ENCODE measurements at regions not wholly inside any gene's neighbourhood (a gene's known extent, or its start where the extent isn't known, plus 50 kb on each side); places are given as distances from the start of the nearest gene placed in this dataset.

DNA sequence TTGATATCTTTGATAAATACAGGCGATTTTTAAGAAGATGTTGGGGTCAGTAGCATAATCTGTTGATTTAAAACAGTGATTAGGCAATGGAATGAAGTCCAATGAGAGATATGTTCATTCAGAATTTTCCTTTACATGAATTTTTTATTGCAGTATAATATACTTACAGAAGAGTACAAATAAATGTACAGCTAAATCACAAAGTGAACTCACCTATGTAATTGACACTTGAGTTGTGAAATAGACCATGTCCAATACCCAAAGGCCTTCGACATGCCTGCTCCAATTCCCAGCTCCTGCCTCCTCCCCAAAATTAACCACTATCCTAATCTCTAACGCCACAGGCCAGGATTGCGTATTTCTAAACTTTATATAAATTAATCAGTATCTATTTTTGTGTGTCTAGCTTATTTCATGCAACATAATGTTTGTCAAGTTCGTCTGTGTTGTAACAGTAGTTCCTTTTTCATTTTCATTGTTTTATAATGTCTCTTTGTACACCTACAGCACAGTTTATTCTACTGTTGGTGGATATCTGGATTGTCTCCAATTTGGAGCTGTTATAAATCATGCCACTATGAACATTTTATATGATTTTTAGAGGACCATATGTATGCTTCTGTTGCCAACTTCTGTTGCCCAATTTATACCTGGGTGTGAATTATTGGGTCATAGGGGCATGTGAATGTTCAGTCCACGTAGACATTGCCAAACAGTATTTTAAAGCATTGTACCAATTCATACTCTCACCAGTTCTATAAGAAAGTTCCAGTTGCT, 208.3 kb downstream of the TLE1 start:
- no peak for DNase-seq

- no peak for DNase-seq
Measured at GRCh38 chr9:81479573-81479972, 209.8 kb downstream of the TLE1 start.

- DNase-seq = no peak
Measured at GRCh38 chr9:81477669-81478068, 211.7 kb downstream of the TLE1 start.

GRCh38 chr9:81476813-81477490, 212.4 kb downstream of the TLE1 start:
- no peak for DNase-seq

DNA sequence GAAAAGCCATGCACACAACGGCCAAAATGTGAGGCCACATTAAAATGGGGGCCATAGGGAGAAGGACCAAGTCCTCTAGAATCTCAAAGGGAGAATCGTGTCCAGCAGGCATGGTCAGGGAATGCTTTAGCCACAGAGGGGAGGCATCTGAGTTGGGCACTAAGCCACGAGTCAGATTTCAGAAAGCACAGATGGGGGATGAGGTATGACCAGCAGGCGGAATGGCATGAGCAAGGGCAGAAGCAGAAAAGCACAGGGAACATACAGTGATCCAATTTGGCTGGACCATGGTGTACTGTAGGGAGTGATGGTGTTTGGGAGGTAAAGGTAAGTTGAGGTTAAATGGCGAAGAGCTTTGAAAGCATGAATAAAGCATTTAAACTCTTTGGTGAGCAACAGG, 214.6 kb downstream of the TLE1 start:
- DNase-seq = no peak

- DNase-seq = no peak
Measured at GRCh38 chr9:81474125-81474524, 215.2 kb downstream of the TLE1 start.

GRCh38 chr9:81473708-81474107, 215.6 kb downstream of the TLE1 start:
- DNase-seq = no peak

DNA sequence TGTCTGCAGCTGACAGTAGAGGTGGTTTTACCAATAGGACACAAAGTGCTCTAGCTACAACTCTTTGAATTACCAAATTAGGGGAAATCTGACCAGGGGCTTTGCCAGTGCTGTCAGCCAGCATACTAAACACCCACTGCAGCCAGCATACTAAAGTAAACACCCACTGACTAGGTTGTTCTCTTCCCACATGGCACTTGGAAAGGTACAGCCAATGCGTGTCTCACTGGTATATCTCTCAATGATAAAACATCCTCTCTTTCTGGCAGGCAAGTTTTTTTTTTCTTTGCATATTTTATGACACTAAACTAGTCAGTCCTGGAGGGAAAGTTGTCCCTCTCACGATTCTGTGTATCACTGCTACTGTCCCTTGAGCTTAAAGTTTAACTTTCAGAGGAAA, 216.1 kb downstream of the TLE1 start:
- no peak for DNase-seq

GRCh38 chr9:81472701-81473100, 216.6 kb downstream of the TLE1 start:
- no peak for DNase-seq

DNA sequence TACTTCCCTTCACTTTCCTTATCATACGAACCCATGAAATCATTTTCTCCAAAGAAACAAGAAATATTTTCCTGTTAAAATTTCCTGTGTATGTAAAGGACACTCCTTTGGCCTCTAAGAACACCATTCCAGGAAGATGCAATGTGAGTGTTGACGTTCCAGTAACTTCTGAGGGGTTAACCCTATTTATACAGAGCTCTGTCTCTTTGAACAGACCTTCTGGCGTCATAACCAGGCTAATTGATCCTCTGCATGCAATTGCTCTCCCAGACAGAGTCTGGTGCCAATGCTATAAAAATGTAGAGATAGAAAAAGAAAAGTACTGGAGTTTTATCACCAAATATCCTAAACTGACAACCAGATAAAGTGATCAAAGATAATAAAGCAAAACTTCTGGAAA, 218.5 kb downstream of the TLE1 start:
- DNase-seq = no peak

DNA sequence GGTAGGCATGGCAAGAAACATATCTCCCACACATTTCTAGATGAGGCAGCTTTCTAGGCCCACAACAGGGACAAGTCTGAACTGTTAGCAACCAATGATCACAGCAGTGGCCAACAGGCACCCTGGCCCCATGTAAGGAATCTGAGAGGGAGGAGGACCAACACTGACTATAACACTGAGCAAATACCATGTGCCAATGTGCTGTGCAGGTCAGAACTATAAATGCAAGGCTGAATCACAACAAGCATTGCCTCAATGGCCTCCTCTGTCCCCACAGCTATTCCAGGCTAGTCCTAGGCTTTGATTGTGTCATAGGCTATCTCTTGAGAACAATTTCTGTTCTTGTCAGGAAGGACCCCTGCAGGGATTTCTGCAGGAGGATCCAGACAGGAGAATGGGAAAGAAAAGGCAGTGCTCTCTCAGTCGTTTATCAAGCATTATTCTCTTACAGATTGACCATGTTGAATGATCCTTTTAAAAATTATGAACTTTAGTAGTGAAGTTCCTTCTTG, 221.2 kb downstream of the TLE1 start:
- no peak for DNase-seq

GRCh38 chr9:81466981-81467380, 222.4 kb downstream of the TLE1 start:
- no peak for DNase-seq

GRCh38 chr9:81465468-81466011, 223.8 kb downstream of the TLE1 start:
- DNase-seq = no peak

DNA sequence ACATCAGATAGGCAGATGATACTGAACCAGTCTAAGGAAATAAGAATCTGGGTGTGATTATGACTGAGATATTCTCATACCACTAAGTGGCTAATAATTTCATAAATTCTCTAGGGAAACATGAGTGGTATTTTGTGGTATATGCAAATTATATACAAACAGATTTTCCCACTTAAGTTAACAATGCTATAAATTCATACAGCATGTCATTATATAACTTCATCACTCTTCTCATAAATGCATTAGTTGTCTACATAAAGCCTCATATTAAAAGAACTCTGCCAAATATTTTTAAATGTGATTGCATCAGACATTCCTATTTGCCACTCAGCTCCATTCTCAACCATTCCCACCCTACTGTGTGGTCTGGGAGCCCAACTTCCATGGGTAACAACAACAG, 226.5 kb downstream of the TLE1 start:
- DNase-seq = no peak

DNA sequence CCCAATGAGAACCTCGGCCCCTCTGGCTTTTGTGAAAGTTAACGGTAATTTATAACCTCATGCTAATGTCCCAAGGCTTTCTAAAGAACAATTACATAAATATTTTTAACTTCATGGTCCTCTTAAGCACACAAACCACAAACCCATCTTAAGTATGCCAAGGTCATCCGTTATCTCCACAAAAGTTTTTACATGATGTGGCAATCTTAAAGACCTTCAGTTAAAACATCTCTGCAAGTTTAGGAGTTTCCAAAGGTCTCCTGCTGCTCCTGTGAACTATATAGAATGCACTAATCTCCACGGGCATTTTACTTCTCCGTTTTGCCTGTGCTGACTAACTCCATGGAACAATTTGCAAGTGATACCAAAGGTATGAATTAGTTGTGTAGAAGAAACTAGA, 228.2 kb downstream of the TLE1 start:
- no peak for DNase-seq

- DNase-seq = no peak
Measured at GRCh38 chr9:81460693-81461092, 228.7 kb downstream of the TLE1 start.

GRCh38 chr9:81459591-81459990, 229.8 kb downstream of the TLE1 start:
- no peak for DNase-seq

- DNase-seq = no peak
Measured at GRCh38 chr9:81456431-81457006, 232.8 kb downstream of the TLE1 start.

GRCh38 chr9:81455462-81456219, 233.7 kb downstream of the TLE1 start:
- no peak for DNase-seq

DNA sequence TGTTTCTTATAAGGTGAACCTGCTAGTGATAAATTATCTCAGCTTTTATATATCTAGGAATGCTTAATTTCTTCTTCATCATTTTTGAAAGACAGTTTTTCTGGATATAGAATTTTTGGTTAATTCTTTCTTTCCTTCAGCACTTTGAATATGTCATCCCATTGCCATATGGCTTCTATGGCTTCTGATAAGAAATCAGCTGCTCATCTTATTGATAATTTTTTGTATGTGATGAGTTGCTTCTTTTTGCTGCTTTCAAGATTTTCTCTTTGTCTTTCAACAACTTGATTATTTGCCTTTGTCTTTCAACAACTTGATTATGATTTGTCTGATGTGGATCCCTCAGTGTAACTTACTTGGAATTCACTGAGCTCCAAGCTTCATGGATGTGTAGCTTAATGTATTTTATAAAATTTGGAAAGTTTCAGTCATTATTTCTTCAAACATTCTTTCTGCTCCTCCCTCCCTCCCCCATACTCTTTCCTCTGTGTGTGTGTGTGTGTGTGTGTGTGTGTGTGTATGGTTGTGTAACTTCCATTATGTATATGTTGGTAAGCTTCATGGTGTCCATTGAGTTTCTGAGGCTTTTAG, 243.9 kb downstream of the TLE1 start:
- DNase-seq = no peak

GRCh38 chr9:81431641-81432040, 257.7 kb downstream of the TLE1 start:
- no peak for DNase-seq

GRCh38 chr9:81430727-81431126, 258.6 kb downstream of the TLE1 start:
- no peak for DNase-seq

- no peak for DNase-seq
Measured at GRCh38 chr9:81427870-81428269, 261.5 kb downstream of the TLE1 start.
